ENCODE measurements at regions not wholly inside any gene's neighbourhood (a gene's known extent, or its start where the extent isn't known, plus 50 kb on each side); places are given as distances from the start of the nearest gene placed in this dataset.

- DNase-seq = no peak
- H3K4me3 ChIP-seq (ENCODE audit: low read length) = no peak overlapping the region
- no peaks in the 10 kb centered on the region for H3K36me3 ChIP-seq (ENCODE audit: control insufficient read depth, insufficient read depth, low read length)
- H3K27ac ChIP-seq (ENCODE audit: low read length) = no peak overlapping the region
- H3K4me1 ChIP-seq (ENCODE audit: control insufficient read depth, insufficient read depth, low read length) = peaks cover 7% of the 10 kb centered on the region
- no CpG with 5 or more reads among the region's 2 CpGs for WGBS (ENCODE audit: insufficient coverage)
- H3K27me3 ChIP-seq (ENCODE audit: control insufficient read depth, insufficient read depth, low read length) = no peaks in the 10 kb centered on the region
- H3K9me3 ChIP-seq (replicated peaks; ENCODE audit: control insufficient read depth, low read depth, low read length) = no peaks in the 10 kb centered on the region
These were observed 62.3 kb upstream of the MAP4K3 start for GRCh38 chr2:39499336-39499735.

GRCh38 chr2:39501412-39501811, 64.3 kb upstream of the MAP4K3 start:
- H3K27ac ChIP-seq (ENCODE audit: low read length) = no peak overlapping the region
- H3K36me3 ChIP-seq (ENCODE audit: control insufficient read depth, insufficient read depth, low read length) = no peaks in the 10 kb centered on the region
- peaks cover 7% of the 10 kb centered on the region for H3K4me1 ChIP-seq (ENCODE audit: control insufficient read depth, insufficient read depth, low read length)
- no peak for DNase-seq
- WGBS (ENCODE audit: insufficient coverage) = 100% methylated on average over 1 of the region's 1 CpG
- no peaks in the 10 kb centered on the region for H3K9me3 ChIP-seq (replicated peaks; ENCODE audit: control insufficient read depth, low read depth, low read length)
- no peak overlapping the region for H3K4me3 ChIP-seq (ENCODE audit: low read length)
- H3K27me3 ChIP-seq (ENCODE audit: control insufficient read depth, insufficient read depth, low read length) = no peaks in the 10 kb centered on the region

GRCh38 chr2:39503277-39503676, 66.2 kb upstream of the MAP4K3 start:
- no peaks in the 10 kb centered on the region for H3K27me3 ChIP-seq (ENCODE audit: control insufficient read depth, insufficient read depth, low read length)
- H3K9me3 ChIP-seq (replicated peaks; ENCODE audit: control insufficient read depth, low read depth, low read length) = no peaks in the 10 kb centered on the region
- no peak overlapping the region for H3K27ac ChIP-seq (ENCODE audit: low read length)
- WGBS (ENCODE audit: insufficient coverage) = no CpG with 5 or more reads among the region's 2 CpGs
- H3K36me3 ChIP-seq (ENCODE audit: control insufficient read depth, insufficient read depth, low read length) = no peaks in the 10 kb centered on the region
- H3K4me1 ChIP-seq (ENCODE audit: control insufficient read depth, insufficient read depth, low read length) = peaks cover 7% of the 10 kb centered on the region
- no peak for DNase-seq
- H3K4me3 ChIP-seq (ENCODE audit: low read length) = no peak overlapping the region

GRCh38 chr2:39504790-39505335, 67.8 kb upstream of the MAP4K3 start:
- peak; percentile 47 for DNase-seq
- Histone ChIP-seq H3K4me1 (ENCODE audit: control insufficient read depth, insufficient read depth, low read length) (peaks cover 7% of the 10 kb centered on the region), H3K27ac (ENCODE audit: low read length) (no peak overlapping the region), H3K9me3 (replicated peaks; ENCODE audit: control insufficient read depth, low read depth, low read length) (no peaks in the 10 kb centered on the region), H3K36me3 (ENCODE audit: control insufficient read depth, insufficient read depth, low read length) (no peaks in the 10 kb centered on the region), H3K27me3 (ENCODE audit: control insufficient read depth, insufficient read depth, low read length) (no peaks in the 10 kb centered on the region), H3K4me3 (ENCODE audit: low read length) (no peak overlapping the region)
- WGBS (ENCODE audit: insufficient coverage) = no CpG with 5 or more reads among the region's 5 CpGs

DNA sequence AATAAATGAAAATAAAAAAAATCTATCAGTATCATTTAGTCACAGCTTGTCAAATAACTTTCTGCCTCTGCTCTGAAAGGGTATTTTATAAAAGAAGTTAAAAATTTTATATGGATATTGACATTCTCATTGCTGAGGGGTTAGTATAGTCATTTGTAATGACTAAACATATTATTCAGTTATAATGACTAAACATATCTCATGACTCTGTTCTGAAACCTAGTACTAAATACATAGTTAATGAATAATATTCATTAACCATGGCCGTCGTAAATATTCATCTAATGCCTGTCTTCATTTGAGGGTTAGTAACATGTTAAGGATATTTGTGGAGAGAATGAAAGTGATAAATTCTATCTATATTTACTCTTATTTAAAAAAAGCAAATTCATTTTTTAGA, 69.1 kb upstream of the MAP4K3 start:
- H3K27ac ChIP-seq (ENCODE audit: low read length) = no peak overlapping the region
- no peak for DNase-seq
- no CpG with 5 or more reads among the region's 2 CpGs for WGBS (ENCODE audit: insufficient coverage)
- no peaks in the 10 kb centered on the region for H3K36me3 ChIP-seq (ENCODE audit: control insufficient read depth, insufficient read depth, low read length)
- no peaks in the 10 kb centered on the region for H3K9me3 ChIP-seq (replicated peaks; ENCODE audit: control insufficient read depth, low read depth, low read length)
- H3K4me3 ChIP-seq (ENCODE audit: low read length) = no peak overlapping the region
- H3K27me3 ChIP-seq (ENCODE audit: control insufficient read depth, insufficient read depth, low read length) = no peaks in the 10 kb centered on the region
- H3K4me1 ChIP-seq (ENCODE audit: control insufficient read depth, insufficient read depth, low read length) = peaks cover 17% of the 10 kb centered on the region

GRCh38 chr2:39508198-39508597, 71.1 kb upstream of the MAP4K3 start:
- H3K27ac ChIP-seq (ENCODE audit: low read length) = no peak overlapping the region
- peaks cover 32% of the 10 kb centered on the region for H3K4me1 ChIP-seq (ENCODE audit: control insufficient read depth, insufficient read depth, low read length)
- no peaks in the 10 kb centered on the region for H3K27me3 ChIP-seq (ENCODE audit: control insufficient read depth, insufficient read depth, low read length)
- no peaks in the 10 kb centered on the region for H3K9me3 ChIP-seq (replicated peaks; ENCODE audit: control insufficient read depth, low read depth, low read length)
- no peaks in the 10 kb centered on the region for H3K36me3 ChIP-seq (ENCODE audit: control insufficient read depth, insufficient read depth, low read length)
- no peak overlapping the region for H3K4me3 ChIP-seq (ENCODE audit: low read length)
- WGBS (ENCODE audit: insufficient coverage) = no CpG with 5 or more reads among the region's 4 CpGs
- DNase-seq = peak; percentile 56

DNA sequence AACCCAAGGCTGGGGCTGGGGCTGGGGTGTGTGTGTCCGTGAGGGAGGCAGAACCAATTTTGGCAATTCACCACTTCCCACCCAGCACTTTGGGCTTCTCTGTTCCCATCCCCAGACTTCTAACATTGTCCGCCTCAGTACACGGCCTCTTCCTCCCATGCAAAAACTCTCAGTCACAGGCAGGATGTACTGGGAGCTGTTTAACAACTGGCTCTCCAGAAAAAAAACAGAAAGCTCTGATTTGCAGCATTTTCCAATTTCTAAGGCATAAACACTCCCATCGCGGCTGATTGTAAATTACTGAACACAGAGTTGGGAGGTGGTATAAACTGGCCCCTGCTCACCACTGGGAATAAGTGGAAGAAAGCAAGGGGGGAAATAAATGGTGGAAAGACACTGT, 73.1 kb upstream of the MAP4K3 start:
- peak overlapping the region; percentile 70 for H3K27ac ChIP-seq (ENCODE audit: low read length)
- DNase-seq = peak; percentile 63
- peaks cover 33% of the 10 kb centered on the region for H3K4me1 ChIP-seq (ENCODE audit: control insufficient read depth, insufficient read depth, low read length)

DNA sequence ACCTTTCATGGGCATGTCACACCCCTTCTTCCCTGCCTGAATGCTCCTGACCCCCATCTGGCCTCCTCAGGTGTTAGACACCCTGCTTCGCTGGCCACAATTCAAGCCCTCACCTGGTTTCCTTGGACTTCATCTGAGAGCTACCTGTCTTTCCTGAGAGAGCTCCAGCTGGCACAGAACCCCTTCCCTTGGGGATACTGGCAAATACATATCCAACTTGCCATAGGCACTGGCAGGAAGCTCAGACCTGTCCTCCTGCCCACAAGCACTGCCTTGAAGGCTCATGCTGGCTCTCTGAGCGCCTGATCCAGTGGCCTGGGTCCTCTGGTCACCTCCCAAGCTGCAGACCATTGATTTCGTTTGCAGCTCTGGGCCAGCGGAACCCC, 74.1 kb upstream of the MAP4K3 start:
- H3K27me3 ChIP-seq (ENCODE audit: control insufficient read depth, insufficient read depth, low read length) = no peaks in the 10 kb centered on the region
- H3K27ac ChIP-seq (ENCODE audit: low read length) = peak overlapping the region; percentile 74
- no peak for DNase-seq
- WGBS (ENCODE audit: insufficient coverage) = 68% methylated on average over 4 of the region's 4 CpGs
- H3K9me3 ChIP-seq (replicated peaks; ENCODE audit: control insufficient read depth, low read depth, low read length) = no peaks in the 10 kb centered on the region
- H3K4me3 ChIP-seq (ENCODE audit: low read length) = no peak overlapping the region
- H3K4me1 ChIP-seq (ENCODE audit: control insufficient read depth, insufficient read depth, low read length) = peaks cover 38% of the 10 kb centered on the region
- no peaks in the 10 kb centered on the region for H3K36me3 ChIP-seq (ENCODE audit: control insufficient read depth, insufficient read depth, low read length)

More for the DNA sequence above, 73.1 kb upstream of the MAP4K3 start:
- 60% methylated on average over 1 of the region's 5 CpGs for WGBS (ENCODE audit: insufficient coverage)
- Histone ChIP-seq H3K9me3 (replicated peaks; ENCODE audit: control insufficient read depth, low read depth, low read length) (no peaks in the 10 kb centered on the region), H3K36me3 (ENCODE audit: control insufficient read depth, insufficient read depth, low read length) (no peaks in the 10 kb centered on the region), H3K27me3 (ENCODE audit: control insufficient read depth, insufficient read depth, low read length) (no peaks in the 10 kb centered on the region), H3K4me3 (ENCODE audit: low read length) (no peak overlapping the region)

GRCh38 chr2:39511605-39512433, 74.7 kb upstream of the MAP4K3 start:
- peaks cover 44% of the 10 kb centered on the region for H3K4me1 ChIP-seq (ENCODE audit: control insufficient read depth, insufficient read depth, low read length)
- H3K36me3 ChIP-seq (ENCODE audit: control insufficient read depth, insufficient read depth, low read length) = no peaks in the 10 kb centered on the region
- no peaks in the 10 kb centered on the region for H3K9me3 ChIP-seq (replicated peaks; ENCODE audit: control insufficient read depth, low read depth, low read length)
- peak; percentile 65 for DNase-seq
- H3K4me3 ChIP-seq (ENCODE audit: low read length) = no peak overlapping the region
- H3K27ac ChIP-seq (ENCODE audit: low read length) = peak overlapping the region; percentile 74
- no peaks in the 10 kb centered on the region for H3K27me3 ChIP-seq (ENCODE audit: control insufficient read depth, insufficient read depth, low read length)
- 26% methylated on average over 3 of the region's 3 CpGs for WGBS (ENCODE audit: insufficient coverage)

DNA sequence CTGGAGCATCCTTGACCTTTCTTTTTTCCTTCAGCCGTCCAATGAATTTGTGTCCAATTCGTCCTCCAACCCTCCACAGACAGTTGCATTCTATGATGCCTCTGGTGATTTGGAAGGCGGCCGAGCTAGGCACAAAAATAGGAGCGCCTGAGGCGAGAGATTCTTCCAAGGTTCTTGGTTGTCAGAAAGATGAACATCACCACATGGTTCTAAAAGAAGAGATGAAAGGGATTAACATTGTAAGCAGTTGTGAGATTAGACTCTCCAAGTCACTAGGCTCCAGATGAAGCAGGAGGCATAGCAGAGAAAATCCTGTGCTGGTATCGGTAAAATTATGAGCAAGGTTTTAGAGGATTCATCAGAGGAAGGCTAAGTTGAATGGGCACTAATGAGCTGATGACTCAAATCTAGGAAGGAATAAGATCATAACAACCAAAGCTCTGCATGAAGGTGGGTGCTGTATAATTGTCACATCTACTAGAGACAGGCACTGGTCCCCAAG, 75.4 kb upstream of the MAP4K3 start:
- 71% methylated on average over 4 of the region's 7 CpGs for WGBS (ENCODE audit: insufficient coverage)
- H3K27ac ChIP-seq (ENCODE audit: low read length) = peak overlapping the region; percentile 73
- peak; percentile 27 for DNase-seq
- no peak overlapping the region for H3K4me3 ChIP-seq (ENCODE audit: low read length)
- no peaks in the 10 kb centered on the region for H3K27me3 ChIP-seq (ENCODE audit: control insufficient read depth, insufficient read depth, low read length)
- no peaks in the 10 kb centered on the region for H3K9me3 ChIP-seq (replicated peaks; ENCODE audit: control insufficient read depth, low read depth, low read length)
- H3K36me3 ChIP-seq (ENCODE audit: control insufficient read depth, insufficient read depth, low read length) = no peaks in the 10 kb centered on the region
- H3K4me1 ChIP-seq (ENCODE audit: control insufficient read depth, insufficient read depth, low read length) = peaks cover 50% of the 10 kb centered on the region

Measured in muscle of leg (tissue), 3 donors.